ENCODE measurements at regions not wholly inside any gene's neighbourhood (a gene's known extent, or its start where the extent isn't known, plus 50 kb on each side); places are given as distances from the start of the nearest gene placed in this dataset.

- DNase-seq, result no peak
These were observed 193.9 kb upstream of the KCNG1 start for GRCh38 chr20:51216850-51217249.

DNA sequence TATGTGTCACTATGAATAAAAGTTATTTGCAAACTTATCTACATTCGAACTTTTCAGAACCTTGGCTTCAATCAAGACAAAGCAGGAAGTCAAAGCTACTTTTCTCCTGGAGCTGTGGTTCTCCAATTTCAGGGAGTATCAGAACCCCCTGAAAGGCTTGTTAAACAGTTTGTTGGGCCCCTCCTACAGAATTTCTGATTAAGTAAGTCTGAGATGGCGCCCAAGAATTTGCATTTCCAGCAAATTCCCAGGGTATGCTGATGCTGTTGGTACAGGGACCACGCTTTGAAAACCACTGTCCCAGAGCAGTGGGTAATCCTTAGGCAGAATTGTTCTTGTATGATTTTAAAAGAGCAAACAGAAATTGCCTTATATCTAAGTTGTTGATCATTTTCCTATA, 189.9 kb upstream of the KCNG1 start:
- no peak for DNase-seq

- no peak for DNase-seq
These were observed 188.3 kb upstream of the KCNG1 start for GRCh38 chr20:51211191-51211590.

DNA sequence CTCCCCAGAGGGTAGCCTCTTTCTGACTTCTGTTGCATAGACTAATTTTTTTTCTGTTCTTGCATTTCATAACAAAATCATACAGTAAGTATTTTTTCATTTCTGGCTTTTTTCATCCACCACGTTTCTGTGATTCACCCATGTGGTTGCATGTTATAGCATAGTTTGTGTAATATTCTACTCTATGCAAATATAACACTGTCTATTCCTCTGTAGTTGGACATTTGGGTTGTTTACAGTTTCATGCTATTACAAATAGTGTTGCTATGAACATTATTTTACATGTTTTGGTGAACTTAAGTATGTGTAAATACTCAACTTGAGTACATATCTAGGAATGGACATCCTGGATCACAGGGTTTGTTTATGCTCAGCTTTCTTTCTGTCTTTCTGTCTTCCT, 187.2 kb upstream of the KCNG1 start:
- no peak for DNase-seq

GRCh38 chr20:51208162-51208561, 185.3 kb upstream of the KCNG1 start:
- no peak for DNase-seq

DNA sequence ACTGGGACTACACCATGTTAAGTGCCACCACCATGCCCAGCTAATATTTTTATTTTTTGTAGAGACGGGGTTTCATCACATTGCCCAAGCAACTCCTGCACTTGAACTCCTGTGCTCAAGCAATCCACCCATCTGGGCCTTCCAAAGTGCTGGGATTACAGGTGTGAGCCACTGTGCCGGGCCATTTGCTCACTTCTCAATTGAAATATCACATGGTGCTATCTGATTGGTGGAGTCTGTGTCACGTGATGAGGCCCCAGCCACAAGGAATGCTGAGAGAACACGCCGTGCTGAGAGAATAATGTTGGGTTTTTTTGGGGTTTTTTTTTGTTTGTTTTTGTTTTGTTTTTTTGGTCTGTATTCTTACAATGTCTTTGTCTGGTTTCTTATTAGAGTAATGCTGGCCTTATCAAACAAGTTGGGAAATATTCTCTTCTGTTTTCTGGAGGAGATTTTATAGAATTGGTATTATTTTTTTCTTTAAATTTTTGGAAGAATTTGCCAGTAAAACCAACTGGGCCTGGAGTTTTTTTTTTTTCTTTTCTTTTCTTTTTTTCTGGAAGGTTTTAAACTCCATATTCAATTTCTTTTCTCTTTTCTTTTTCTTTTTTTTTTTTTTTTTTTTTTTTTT, 183.2 kb upstream of the KCNG1 start:
- no peak for DNase-seq

GRCh38 chr20:51204794-51205193, 181.9 kb upstream of the KCNG1 start:
- DNase-seq, result no peak

DNA sequence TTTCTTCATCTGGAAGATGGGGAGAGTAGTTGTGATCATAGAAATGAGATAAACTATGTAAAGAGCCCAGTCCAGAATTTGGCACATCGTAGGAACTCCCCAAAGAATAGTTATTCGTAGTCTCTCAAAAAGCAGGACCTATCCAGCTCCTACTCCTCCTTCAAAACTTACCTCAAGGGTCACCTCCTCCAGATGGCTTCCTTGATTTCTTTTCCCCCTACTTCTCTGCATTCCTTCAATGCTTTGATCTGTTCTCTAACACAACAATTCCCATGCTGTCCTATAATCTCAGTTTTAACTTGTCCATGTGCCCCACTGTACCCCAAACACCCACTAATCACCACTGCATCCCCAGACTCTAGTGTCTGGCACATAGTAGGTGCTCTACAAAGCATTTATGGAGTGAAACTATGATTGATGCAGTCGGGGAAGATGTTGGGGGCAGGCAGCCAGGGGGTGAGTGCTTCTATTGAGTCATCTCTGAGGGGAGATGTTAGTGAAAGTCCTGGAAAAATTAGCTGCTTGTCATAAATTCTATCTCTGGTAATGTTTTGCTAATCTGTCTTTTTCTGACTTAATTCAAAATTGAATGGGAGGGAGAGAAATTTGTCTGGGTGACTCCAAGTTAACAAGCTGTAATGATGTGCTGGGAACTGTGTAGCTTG, 181.3 kb upstream of the KCNG1 start:
- no peak for DNase-seq

- DNase-seq, result no peak
These were observed 179.4 kb upstream of the KCNG1 start for GRCh38 chr20:51202304-51202703.

DNA sequence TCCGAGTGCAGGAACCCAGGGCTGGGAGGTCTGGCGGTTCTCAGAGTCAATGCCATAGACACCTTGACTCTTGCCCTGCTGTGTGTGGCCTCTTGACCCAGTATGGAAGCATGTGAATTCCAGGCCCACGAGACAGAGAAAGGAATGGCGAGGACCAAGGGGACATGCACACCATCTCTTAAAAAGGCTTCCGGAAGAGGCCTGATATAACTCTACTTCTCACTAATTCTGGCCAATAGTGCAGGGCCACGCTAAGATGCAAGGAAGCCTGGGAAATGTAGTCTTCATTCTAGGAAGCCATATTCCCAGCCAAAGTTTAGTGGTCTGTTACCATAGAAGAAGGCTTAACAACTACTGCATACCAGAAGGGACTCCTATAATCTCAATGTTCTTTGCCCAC, 177.0 kb upstream of the KCNG1 start:
- no peak for DNase-seq

DNA sequence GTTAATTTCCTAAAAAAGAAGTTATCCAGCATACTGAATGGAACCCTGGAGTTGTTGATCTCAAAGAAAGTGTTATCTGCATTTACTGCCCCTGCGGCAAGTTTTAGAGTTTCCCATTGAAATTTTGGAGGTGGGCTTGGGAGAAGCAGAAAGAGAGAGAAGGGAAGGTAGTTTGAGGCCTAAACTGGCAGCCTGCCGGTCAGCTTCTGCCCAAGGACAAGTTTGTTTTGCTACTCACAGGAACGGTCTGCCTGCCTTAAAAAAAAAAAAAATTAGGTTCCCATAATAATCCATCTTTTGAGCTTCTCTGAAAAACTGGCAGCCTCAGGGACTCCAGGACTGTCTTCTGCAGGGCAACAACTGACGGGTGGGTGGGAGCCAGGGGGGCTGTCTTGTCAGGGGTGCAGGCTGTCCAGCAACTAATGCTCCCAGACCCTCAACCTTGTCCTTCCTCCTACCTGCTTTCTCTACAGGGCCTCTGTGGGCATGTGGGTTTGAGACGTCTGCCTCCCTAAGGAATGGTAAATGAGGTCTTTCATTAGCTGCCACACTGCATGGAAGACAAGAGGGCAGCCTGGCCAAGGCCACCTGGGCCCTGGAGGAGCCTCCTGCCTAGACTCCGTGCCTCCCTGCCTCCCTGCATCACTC, 176.1 kb upstream of the KCNG1 start:
- DNase-seq, result no peak

- DNase-seq, result no peak
These were observed 175.3 kb upstream of the KCNG1 start for GRCh38 chr20:51198238-51198637.

- no peak for DNase-seq
These were observed 174.2 kb upstream of the KCNG1 start for GRCh38 chr20:51196991-51197651.

GRCh38 chr20:51195990-51196389, 173.1 kb upstream of the KCNG1 start:
- DNase-seq, result no peak

DNA sequence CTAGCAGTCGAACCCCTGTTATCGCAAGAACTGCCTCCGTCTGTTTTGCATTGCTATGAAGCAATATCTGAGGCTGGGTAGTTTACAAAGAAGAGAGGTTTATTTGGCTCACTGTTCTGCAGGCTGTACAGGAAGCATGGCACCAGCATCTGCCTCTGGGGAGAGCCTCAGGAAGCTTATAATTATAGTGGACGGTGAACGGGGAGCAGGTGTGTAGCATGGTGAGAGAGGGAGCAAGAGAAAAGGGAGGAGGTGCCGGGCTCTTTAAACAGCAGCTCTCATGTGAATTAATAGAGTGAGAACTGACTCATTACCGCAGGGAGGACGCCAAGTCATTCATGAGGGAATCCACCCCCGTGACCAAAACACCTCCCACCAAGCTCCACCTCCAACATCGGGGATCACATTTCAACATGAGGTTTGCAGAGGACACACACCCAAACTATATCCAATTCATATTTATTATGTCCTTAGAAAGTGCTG, 172.6 kb upstream of the KCNG1 start:
- DNase-seq, result no peak

GRCh38 chr20:51193066-51193772, 170.3 kb upstream of the KCNG1 start:
- DNase-seq, result no peak

- DNase-seq, result no peak
These were observed 167.9 kb upstream of the KCNG1 start for GRCh38 chr20:51190783-51191180.

- DNase-seq, result no peak
These were observed 167.2 kb upstream of the KCNG1 start for GRCh38 chr20:51189814-51190782.

DNA sequence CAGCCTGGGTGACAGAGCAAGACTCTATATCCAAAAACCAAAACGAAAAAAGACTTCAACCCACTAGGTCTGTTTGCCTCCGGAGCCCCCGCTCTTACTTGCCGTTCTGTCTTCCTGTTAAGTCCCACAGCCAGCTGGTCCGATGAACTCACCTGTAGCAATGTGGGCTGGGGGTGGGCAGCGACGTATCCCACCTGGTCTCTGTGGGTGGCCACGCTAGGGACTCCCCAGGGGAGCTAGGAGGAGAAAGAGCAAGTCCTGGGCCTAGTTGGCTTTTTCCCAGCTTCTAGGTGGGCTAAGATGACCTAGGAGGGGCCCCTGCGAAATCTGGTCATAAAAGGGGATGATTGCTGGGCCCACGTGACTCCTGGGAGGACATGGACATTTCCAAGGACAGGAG, 166.0 kb upstream of the KCNG1 start:
- no peak for DNase-seq

- no peak for DNase-seq
These were observed 164.4 kb upstream of the KCNG1 start for GRCh38 chr20:51187261-51187660.

GRCh38 chr20:51185861-51186260, 163.0 kb upstream of the KCNG1 start:
- DNase-seq, result no peak

DNA sequence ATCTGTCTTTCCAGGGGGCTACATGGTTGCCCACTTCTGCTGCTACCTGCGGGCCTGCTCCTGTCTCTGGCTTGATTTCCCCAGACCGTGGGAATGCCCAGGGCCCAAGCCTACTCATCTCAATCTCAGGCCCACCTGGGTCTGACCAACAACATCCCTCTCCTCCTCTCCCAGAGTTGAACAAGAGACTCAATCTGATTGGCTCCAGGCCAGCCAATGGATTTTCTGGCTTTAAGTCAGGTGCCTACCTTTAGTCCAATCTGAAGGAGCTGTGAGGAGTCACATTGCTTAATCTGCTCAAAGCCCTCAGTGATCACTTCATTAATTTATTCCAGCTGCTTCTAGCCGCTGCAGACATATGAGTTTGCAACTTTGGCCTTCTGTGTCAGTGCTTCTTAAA, 162.4 kb upstream of the KCNG1 start:
- DNase-seq, result no peak
